Amniotic epithelial cell (primary cell): ENCODE measurements at regions not wholly inside any gene's neighbourhood (a gene's known extent, or its start where the extent isn't known, plus 50 kb on each side); places are given as distances from the start of the nearest gene placed in this dataset.

Experiments used
- DNase-seq: peaks from one replicate; pipeline ENCODE4 v3.0.0-alpha.2; 2010; ENCODE audit warnings: low read depth

DNA sequence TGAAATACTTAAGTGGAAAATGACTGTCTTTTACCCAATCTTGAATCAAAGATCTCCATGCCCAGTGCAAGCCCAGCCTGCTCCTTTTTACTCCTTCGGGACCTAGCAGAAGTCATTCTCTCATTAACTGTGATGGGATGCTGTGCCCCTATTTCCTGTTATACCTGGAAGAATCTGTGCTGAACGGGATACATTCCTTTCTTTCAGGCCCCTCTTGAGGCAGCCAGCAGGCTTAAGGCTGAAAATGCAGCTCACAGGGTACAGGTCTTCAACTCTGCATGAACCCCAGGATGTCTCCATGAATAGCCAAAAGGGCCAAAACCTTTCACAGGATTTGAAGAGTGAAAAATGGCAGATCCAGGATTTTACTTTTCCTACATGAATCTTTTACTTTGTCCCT lies 784.8 kb upstream of the KLHL29 start:
- no peak for DNase-seq

DNA sequence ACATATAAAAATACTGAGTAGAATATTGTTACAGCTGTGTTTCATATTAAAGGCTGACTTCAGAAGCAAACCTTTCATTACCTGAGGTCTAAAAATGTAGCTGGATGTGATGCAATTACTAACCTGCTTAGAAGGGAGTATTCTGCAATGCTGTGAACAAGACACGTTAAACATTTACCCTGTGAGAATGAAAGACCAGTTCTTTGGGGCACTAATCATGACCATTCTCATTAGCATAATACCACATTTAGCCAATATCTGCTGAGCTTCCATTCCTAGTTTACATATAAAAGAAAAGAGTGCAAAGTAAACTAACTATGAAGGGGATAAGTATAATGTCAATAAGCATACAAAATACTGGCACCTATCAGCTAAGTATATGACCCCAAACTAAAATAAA lies 784.0 kb upstream of the KLHL29 start:
- no peak for DNase-seq

DNA sequence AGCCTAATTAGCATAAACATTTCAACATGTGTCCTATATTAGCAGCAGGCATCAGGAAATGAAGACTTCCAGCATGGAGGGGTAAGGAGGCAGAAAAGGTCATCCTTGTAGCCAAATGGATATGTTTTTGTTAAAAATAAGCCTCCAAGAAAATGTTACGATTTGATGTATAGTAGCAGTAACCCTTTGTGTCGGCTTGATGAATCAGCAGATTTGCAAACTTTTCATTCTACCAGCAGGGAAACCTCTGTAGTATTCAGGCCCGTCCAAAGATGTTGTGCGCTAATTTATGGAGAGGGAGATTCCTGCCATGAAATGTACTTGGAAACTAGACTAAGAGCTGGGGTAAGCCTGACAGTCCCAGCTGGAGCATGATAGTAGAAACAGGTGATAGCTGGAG lies 780.8 kb upstream of the KLHL29 start:
- DNase-seq = no peak

DNA sequence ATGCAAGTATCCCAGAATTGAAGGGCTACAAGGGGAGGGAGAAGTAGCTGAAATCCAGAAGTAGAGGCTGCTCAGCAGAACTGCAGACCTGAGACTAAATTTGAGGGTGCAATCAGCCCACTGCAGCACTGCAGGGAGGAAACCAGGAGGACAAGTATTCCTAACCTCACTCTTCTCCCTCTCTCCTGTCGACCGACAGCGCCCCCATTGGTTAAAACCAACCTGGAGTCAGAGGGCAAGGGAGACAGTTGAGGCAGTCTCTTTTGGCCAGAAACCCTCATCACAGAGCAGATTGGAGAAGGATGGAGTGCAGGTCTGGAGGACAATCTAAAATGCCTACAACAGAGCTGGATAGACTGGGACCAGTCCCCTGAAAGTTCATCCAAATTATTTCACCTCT lies 768.9 kb upstream of the KLHL29 start:
- no peak for DNase-seq

DNA sequence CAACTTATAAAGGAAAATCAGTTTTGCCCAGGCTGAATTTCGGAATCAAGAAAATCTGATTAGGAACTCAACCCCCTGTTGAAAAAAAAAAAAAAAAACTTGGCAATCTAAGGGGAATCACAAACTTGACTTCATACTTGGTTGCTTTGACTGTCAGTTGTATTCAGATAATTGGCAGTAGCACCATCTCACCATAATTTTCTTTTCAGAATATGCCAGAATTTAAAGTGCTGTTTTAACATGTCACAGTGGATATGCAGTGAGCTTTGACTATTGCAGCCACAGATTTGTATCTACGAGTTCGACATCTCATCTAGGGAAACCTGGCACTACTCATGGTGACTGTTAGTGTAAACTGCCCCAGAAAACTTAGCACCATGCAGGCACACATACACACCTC lies 761.4 kb upstream of the KLHL29 start:
- DNase-seq = no peak

DNA sequence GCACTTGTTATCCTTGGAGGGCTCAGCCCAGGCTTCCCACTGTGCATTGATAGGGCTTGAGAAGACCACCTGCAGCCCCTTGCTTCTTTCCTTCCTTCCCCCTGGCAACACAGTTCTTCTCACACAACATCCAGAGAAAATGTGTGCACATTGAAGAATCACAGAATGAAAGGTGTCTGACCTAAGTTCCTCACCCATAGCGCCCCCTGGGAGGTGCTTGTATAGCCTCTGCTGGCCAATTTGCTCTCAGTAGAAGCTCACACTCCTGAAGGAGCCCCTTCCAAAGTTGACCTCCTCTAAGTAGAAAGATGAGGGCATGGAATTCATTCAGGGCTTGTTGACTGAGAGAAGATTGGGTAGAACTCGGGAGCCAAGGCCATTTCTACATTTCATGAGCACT lies 758.4 kb upstream of the KLHL29 start:
- no peak for DNase-seq

DNA sequence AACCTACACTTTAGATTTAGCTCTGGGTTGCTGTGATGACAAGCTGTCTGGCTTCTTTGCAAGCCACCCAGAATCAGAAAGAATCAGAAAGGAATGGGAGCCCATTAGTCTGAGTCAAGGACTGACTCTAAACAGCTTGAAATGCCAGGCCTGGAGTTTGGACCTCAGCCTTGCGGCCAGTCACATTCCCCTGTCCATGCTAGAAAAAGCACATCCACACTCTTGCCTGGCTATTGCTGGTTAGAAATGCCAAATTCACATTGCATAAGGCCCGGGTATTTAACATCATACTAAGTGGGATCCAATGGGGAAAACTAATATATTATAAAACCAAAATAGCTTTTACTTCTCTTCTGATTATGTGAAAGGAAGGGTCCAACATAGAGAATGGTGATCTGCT lies 756.8 kb upstream of the KLHL29 start:
- DNase-seq = no peak

DNA sequence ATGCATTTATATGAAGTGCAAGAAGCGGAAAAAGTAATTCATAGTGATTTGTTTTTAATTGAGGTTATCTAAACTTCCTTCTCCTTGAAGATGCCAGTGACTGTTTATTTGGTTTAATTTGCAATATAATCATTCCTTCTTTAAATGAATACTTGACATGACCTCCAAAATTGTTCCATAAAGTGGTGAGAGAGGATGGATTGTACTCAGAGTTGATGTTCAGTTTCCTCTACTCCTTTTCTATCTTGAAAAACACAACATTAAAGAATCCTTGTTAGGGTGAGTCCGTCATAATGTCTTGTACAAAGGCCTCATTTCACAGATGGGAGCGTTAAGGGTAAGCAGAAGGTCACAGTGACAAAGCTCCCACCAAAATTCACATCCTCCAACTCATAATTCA lies 756.1 kb upstream of the KLHL29 start:
- DNase-seq = no peak

DNA sequence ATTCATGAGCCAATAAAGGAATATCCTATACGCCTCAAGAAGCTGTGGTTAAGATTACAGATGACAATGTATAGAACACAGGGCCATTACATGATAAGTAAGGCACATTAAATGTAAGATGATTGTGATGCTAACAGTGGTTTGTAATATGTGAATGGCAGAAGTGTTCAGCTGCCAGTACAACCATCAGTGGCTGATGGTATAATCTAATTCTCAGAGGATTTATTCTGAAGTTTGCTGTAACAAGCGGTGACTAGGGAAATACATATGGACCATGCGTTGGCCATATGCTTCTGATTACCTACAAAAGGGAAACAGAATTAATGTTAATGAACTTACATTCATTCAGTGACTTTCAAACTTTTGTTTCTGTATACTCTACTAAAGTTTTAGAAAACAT lies 750.8 kb upstream of the KLHL29 start:
- no peak for DNase-seq

DNA sequence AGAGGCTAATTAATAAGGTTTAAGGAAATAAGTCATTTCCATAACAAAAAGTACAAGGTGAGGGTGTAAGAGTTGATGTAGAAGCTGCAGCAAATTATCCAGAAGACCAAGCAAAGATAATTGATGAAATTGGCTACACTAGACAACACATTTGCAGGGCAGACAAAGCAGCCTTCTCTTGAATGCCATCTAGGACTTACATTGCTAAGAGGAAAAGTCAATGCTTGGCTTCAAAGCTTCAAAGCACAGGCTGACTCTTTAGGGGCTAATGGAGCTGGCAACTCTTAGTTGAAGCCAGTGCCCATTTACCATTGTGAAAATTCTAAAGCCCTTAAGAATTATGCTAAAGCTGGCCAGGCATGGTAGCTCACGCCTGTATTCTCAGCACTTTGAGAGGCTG lies 728.6 kb upstream of the KLHL29 start:
- no peak for DNase-seq

DNA sequence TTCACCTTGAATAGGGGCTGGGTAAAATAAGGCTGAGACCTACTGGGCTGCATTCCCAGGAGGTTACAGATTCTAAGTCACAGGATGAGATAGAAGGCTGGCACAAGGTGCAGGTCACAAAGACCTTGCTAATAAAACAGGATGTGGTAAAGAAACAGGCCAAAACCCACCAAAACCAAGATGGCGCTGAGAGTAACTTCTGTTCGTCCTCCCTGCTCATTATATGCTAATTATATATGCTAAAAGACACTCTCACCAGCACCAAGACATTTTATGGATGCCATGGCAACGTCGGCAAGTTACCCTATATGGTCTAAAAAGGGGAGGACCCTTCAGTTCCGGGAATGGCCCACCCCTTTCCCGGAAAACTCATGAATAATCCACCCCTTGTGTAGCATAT lies 711.5 kb upstream of the KLHL29 start:
- DNase-seq = no peak

DNA sequence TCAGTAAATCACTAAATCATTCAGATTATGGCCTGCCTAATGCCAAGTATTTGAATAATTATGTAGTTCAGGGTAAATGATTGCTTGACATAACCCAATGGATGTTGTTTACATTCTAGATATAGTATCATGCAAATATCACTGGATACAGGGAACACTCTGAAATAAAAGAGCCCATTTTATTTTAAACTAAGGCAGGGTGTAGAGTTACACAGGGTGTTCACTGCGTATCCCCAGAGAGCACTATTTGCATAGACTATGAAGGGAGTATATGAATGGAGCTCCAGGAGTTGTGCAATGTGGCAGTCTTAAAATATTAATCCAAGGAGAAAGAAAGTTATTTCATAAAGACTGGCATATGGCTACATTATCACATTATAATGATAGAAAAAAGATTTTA lies 701.1 kb upstream of the KLHL29 start:
- DNase-seq = no peak

DNA sequence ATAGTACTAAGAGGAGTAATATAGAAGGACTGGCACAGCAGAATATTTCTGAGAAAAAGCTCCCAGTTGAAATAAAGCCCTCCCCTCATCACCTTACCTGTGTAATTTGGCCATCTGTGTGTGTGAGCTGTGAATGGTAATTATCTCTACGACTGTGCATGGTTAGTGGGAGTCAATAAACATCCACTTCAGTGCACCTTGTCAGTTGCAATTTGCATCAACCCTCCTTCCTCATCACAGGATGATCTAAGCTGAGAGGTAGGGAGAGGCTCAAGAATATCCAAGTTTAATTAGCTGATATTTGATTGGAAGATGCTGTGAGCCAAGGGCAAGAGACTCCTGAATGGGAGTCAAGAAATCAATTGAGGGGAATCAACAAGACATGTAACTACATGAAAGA lies 694.9 kb upstream of the KLHL29 start:
- DNase-seq = no peak

DNA sequence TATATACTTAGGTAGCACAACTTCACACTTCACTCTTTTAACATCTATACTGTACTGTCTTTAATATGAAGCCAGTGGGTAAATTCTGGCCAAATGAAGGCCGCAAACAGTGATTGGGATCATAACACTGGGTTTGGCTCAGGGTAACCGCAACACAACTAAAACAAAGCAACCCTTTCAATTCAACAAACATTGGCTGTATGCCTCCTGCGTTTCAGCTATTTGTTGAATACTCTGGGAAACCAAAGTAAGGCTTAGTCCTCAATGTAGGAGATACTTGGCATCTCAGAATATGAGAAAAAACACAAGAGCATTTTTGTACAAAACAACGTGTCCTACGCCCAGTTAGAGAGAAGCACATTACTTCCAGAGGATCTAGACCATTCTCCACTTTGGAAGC lies 693.3 kb upstream of the KLHL29 start:
- DNase-seq = no peak

DNA sequence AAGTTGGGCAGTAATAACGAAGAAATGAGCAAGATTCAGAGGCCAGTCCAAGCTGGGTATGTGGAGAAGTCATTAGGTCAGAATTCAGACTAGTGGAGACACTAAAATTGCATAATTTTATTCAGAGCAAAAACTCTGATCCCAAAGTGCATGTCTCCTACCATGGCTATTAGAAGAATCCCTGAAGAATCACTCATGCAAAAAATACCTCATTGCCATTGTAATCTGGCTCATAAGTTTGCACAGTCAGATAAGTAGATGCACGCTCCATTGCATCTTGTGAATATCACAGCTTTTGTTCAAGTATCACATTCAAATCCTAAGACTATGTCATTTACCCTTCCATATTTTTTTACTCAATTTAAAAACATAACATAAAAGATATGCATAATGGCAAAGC lies 692.2 kb upstream of the KLHL29 start:
- DNase-seq = no peak

DNA sequence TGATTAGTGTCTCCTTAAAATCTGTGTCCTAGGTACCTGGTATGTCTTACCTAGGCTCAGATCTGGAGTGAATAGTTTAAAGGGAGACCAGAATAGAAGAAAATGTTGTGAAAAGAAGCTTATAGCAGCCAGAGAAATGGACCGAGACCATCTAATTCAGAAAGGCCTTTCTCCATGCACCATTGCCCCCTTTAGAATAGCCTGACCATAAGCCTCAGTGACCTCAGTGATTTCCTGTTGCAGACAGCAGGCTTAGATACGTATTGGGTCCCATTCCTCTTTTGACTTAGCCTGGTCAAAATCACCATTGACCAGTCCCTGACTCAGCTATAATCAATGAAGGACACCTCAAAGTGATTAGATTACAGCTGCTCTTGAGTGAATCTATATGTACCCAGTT lies 690.7 kb upstream of the KLHL29 start:
- DNase-seq = no peak

DNA sequence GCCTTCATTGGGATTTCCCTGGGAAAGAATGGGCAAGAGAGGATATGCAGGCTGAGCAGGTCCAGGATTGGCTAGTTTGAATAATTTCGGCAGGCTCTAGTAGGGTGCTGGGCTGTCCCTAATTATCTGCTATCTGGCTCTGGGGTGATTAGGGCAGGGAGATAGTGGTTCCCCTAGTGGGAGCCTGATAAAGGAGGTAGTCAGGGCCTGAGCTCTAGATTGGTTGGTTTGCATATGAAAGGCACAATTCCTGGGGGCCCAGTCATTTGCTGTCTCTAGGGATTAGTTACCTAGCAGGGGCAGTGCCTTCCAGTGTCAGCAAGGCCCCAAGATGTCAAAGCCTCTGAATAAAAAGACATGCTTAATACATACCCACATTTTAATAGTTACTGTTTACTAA lies 690.1 kb upstream of the KLHL29 start:
- no peak for DNase-seq

DNA sequence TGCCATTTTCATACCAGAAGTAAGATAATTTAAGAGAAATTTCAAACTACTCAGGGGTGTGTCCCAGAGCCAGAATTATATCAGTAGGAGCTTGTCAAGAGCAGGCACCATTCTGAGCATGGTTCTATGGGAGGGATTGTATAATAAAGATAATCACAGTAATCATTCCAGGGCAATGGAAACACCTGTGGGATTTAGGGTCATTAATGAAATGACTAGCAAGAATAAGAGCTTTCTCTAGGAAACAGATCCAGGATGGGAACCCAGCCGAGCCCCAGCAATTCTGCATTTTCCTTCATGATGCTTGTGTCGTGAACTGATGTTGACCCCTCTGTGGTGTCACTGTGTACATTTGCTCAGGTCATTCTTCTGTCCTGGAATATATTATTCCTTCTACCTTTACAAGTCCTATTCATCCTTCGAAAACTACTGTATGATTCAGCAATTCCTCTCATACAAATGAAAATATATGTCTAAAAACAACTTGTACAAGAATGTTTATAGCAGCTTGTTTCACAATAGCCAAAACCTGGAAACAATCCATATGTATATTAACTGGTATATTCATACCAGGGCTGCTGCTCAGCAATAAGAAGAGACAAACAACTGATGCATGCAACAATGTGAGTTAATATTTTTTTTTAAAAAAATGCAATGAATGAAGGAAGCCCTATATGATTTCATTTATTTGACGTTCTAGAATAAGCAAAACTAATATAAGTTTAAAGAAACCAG lies 687.8 kb upstream of the KLHL29 start:
- no peak for DNase-seq

DNA sequence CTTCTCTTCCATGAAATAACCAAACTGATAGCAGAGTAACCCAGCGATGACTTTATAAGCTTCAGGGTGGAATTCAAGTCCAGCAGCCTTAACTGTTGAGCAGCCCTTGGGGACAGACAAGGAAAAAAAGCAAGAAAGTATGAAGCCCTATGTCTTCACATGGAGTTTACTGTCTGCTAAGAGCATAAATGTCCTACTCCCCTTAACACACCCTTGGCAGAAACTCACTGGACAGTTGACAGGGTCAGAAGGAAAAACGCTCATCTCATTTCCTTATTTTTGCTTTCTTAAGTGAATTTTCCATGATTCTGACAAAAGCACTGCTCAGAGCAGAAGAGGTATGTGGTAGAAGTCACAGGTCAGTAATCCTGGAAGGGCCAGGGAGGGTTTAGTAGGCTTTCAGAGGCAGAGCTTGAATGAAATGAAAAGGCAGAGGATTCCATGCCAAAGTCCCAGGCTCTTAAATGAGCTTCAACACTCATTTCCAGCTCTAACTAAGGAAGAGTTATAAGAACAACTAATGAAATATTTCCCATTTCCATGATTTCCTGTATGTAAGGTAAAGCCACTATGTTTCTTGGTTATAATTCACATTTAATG lies 683.3 kb upstream of the KLHL29 start:
- DNase-seq = no peak

DNA sequence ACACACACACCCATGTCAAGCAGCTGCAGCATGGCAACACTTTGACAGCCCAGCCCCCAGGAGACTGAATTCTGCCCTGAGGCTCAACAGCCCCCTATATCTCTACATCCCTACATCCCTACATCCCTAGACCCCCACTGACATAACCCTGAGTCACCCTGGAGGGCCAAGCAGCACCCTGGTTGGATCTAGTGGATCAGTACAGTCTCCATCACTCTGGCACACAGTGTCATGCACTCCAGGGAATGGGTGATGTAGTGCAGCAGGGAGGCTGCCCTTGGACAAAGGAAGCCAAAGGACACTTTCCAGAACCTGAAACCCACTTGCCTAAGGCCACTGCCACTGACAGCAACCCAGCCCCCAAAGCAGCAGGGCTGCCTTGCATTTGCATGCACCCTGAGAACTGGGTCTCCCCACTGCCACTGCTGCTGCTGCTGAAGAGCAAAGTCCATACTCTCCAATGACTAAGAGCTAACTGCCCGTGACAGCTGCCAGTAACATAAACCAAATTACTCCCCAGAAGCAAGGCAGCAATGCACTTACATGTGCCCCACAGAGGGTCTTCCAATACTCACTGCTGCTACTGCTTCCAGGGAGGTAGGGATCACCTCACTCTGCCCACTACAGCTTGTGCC lies 681.6 kb upstream of the KLHL29 start:
- DNase-seq = no peak

DNA sequence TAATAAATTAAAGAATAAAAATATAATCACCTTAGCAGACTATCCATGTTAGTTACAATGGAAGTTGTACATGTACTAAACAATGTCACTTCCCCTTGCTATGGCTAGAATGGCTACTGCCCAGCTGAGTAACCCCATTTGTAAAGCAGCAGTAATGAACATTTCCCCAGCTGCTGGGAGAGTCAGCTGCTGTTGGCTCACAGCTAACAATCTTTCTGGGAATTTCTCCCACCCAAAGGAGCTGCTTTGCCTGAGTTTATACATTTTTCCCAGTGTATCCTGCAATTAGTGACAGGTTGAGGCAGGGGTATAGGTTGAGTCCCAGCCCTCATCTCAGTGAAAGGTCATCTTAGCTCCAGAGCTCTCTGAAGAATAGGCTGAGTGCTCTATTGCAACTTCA lies 665.6 kb upstream of the KLHL29 start:
- no peak for DNase-seq

DNA sequence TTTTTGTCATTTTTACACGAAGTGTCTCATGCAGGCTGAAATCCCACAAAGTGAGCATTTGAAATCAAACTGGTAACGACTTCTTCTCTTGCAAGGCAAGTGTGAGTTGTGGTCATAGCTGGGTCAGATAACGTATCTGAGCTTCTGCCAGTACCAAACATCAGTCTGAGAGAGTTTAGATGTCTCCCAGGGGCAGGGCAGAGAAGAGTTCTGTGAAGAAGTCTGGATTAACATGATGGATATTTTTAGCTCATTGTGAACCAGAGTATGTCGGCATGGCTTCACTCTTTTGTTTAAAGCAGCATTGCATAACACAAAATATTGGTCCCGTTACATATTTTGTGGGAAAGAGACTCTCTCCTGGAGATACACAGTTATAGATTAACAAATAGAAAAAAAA lies 655.5 kb upstream of the KLHL29 start:
- DNase-seq = no peak

DNA sequence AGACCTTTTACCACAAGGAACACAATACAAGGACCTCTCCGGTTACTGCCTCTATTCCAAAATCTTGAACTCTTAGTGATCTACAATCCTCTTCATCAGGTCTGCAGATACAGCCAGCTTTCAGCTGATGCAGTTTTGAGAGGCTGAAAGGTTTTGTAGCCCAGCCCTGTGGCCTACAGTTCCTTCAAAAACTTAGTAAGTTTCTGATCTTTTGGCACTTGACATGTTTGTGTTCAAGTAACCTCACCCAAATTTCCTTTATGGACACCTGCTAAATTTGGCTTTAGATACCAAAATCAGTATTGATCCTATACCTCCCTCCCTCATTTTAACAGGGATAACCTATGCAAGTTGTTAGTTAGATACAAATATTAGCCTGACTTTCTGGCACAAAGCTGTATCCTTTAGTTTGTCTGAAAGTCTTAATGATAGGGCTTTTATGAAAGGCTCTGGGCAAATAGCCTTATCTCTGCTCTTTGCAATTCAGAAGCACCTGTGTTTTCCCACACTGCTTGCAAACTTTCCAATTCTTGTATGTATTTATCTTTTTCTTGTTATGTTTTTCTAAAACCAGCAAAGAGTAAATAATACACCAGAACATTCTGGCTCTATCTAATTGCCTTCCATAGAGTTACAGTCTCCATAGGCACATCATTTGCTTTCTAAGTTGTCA lies 650.5 kb upstream of the KLHL29 start:
- no peak for DNase-seq
